HCT116 (cell line): ENCODE measurements at regions not wholly inside any gene's neighbourhood (a gene's known extent, or its start where the extent isn't known, plus 50 kb on each side); places are given as distances from the start of the nearest gene placed in this dataset.

Experiments
- EZH2phosphoT487 ChIP-seq: fragments of 200-600 bp; IDR thresholded peaks from 2 replicates; pipeline ENCODE4 v1.6.1; 2018; ENCODE audit warnings: antibody characterized with exemption, borderline replicate concordance
- POLR2A ChIP-seq: IDR thresholded peaks from 2 replicates; pipeline ENCODE4 v1.7.0; 2011; ENCODE audit warnings: borderline replicate concordance; ENCODE audit not compliant: insufficient read depth, insufficient read length; ENCODE audit errors: extremely low read depth
- YY1 ChIP-seq: IDR thresholded peaks from 2 replicates; pipeline ENCODE4 v1.6.1; 2011; ENCODE audit warnings: low read length, low read depth, moderate library complexity, mild to moderate bottlenecking; ENCODE audit not compliant: insufficient replicate concordance; ENCODE audit errors: extremely low read depth
- TF ChIP-seq, protein P1 (sequence below): IDR thresholded peaks from 2 replicates; pipeline ENCODE4 v1.6.1; 2011; ENCODE audit warnings: mild to moderate bottlenecking, low read length, moderate library complexity; ENCODE audit not compliant: insufficient replicate concordance; ENCODE audit errors: extremely low read depth
- TF ChIP-seq, protein P2 (sequence below), 3 experiments: fragments of 200-600 bp in 1 of 3; sonication (generic) in 1 of 3; IDR thresholded peaks in 2 of 3; conservative IDR thresholded peaks in 1 of 3; 2 replicates each; pipeline ENCODE4 v1.5.1; 2012 to 2017; ENCODE audit warnings: low read depth in 2 of 3, low read length in 2 of 3, antibody characterized with exemption in 1 of 3, borderline replicate concordance in 1 of 3, control low read depth in 1 of 3, mild to moderate bottlenecking in 1 of 3, mixed read lengths in 1 of 3, mixed run types in 1 of 3, moderate library complexity in 1 of 3; ENCODE audit not compliant: insufficient read depth in 1 of 3

DNA sequence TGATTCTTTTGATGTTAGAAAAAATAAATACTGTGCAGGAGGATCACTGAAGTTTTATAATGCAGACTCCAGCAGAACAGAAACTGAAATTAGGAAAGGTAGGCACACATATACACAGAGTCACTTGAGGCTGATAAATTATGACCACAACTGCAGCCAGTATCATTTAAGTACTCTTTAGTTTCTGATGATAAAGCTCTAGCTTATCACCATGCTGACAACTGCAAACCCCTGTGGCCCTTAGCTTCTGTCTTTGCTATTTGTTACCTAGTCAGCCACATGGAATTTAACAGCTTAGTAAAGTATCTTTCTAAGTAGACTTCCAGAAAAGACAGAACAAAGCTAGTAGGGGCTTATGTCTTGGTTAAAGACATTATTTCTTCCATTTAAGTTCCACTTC is 734.8 kb upstream of the CDH6 start:
- TF ChIP-seq POLR2A, result no peak
- no peak for TF ChIP-seq EZH2phosphoT487
- TF ChIP-seq, protein P1, sequence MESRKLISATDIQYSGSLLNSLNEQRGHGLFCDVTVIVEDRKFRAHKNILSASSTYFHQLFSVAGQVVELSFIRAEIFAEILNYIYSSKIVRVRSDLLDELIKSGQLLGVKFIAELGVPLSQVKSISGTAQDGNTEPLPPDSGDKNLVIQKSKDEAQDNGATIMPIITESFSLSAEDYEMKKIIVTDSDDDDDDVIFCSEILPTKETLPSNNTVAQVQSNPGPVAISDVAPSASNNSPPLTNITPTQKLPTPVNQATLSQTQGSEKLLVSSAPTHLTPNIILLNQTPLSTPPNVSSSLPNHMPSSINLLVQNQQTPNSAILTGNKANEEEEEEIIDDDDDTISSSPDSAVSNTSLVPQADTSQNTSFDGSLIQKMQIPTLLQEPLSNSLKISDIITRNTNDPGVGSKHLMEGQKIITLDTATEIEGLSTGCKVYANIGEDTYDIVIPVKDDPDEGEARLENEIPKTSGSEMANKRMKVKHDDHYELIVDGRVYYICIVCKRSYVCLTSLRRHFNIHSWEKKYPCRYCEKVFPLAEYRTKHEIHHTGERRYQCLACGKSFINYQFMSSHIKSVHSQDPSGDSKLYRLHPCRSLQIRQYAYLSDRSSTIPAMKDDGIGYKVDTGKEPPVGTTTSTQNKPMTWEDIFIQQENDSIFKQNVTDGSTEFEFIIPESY, result no peak
- TF ChIP-seq YY1, result no peak
- TF ChIP-seq, protein P2, sequence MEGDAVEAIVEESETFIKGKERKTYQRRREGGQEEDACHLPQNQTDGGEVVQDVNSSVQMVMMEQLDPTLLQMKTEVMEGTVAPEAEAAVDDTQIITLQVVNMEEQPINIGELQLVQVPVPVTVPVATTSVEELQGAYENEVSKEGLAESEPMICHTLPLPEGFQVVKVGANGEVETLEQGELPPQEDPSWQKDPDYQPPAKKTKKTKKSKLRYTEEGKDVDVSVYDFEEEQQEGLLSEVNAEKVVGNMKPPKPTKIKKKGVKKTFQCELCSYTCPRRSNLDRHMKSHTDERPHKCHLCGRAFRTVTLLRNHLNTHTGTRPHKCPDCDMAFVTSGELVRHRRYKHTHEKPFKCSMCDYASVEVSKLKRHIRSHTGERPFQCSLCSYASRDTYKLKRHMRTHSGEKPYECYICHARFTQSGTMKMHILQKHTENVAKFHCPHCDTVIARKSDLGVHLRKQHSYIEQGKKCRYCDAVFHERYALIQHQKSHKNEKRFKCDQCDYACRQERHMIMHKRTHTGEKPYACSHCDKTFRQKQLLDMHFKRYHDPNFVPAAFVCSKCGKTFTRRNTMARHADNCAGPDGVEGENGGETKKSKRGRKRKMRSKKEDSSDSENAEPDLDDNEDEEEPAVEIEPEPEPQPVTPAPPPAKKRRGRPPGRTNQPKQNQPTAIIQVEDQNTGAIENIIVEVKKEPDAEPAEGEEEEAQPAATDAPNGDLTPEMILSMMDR (IDR thresholded peaks at IDR 0.05 in 2 of 3, conservative IDR thresholded peaks at IDR 0.05 in 1 of 3; ENCODE audit: borderline replicate concordance in 1 of 3, insufficient read depth in 1 of 3, low read depth in 2 of 3, low read length in 2 of 3), result no peak
